Testis (tissue), 2 donors: ENCODE measurements at regions not wholly inside any gene's neighbourhood (a gene's known extent, or its start where the extent isn't known, plus 50 kb on each side); places are given as distances from the start of the nearest gene placed in this dataset.

Source experiments
- CTCF ChIP-seq, 3 experiments: fragments of 450-650 bp in 2 of 3; fragments of 200-600 bp in 1 of 3; sonication (generic) in 1 of 3; IDR thresholded peaks; one replicate each; pipeline ENCODE4 v1.5.1; 2016 to 2019; ENCODE audit warnings: antibody characterized with exemption in 3 of 3, mild to moderate bottlenecking in 2 of 3, moderate library complexity in 1 of 3
- POLR2A ChIP-seq: fragments of 450-650 bp; IDR thresholded peaks from one replicate; pipeline ENCODE4 v1.6.1; 2017; ENCODE audit warnings: antibody characterized with exemption, mild to moderate bottlenecking, moderate library complexity

GRCh38 chr16:76210157-76210556 is 67.0 kb upstream of the CNTNAP4 start:
- TF ChIP-seq POLR2A (no peak), CTCF (IDR thresholded peaks at IDR 0.05) (no peak)
